ENCODE measurements at regions not wholly inside any gene's neighbourhood (a gene's known extent, or its start where the extent isn't known, plus 50 kb on each side); places are given as distances from the start of the nearest gene placed in this dataset.
"Not testable (repeated sequence)": the region's sequence is repeated elsewhere in the genome, so short reads cannot be mapped to it uniquely, and the experiment has no call there.

GRCh38 chr3:27049792-27050191 is 319.4 kb downstream of the NEK10 start (continued):
- TF ChIP-seq IRF3 (IDR thresholded peaks at IDR 0.05; ENCODE audit: low read depth, low read length) (no peak), USF1 (IDR thresholded peaks at IDR 0.05; ENCODE audit: borderline replicate concordance, low read depth) (no peak), RCOR1 (IDR thresholded peaks at IDR 0.05; ENCODE audit: low read length) (no peak), GABPA (IDR thresholded peaks at IDR 0.05; ENCODE audit: low read depth) (no peak), GATA2 (CRISPR knock-in tag; IDR thresholded peaks at IDR 0.05) (no peak), FOSL2 (IDR thresholded peaks at IDR 0.05; ENCODE audit: borderline replicate concordance, low read depth) (no peak), CHD2 (IDR thresholded peaks at IDR 0.05; ENCODE audit: low read length, partially characterized antibody) (no peak)
- TF ChIP-seq, protein P1, sequence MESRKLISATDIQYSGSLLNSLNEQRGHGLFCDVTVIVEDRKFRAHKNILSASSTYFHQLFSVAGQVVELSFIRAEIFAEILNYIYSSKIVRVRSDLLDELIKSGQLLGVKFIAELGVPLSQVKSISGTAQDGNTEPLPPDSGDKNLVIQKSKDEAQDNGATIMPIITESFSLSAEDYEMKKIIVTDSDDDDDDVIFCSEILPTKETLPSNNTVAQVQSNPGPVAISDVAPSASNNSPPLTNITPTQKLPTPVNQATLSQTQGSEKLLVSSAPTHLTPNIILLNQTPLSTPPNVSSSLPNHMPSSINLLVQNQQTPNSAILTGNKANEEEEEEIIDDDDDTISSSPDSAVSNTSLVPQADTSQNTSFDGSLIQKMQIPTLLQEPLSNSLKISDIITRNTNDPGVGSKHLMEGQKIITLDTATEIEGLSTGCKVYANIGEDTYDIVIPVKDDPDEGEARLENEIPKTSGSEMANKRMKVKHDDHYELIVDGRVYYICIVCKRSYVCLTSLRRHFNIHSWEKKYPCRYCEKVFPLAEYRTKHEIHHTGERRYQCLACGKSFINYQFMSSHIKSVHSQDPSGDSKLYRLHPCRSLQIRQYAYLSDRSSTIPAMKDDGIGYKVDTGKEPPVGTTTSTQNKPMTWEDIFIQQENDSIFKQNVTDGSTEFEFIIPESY (IDR thresholded peaks at IDR 0.05; ENCODE audit: borderline replicate concordance, low read depth): no peak

- H3K4me2 ChIP-seq; H3K4me3 ChIP-seq (ENCODE audit: low read depth in 2 of 2, low read length in 1 of 2); H3K27me3 ChIP-seq (ENCODE audit: insufficient read depth); H2AFZ ChIP-seq (ENCODE audit: low read depth); POLR2A ChIA-PET; H3K36me3 ChIP-seq (replicated peaks in 1 of 2; ENCODE audit: control insufficient read depth in 1 of 2, insufficient read depth in 2 of 2, low read length in 1 of 2); H3K4me1 ChIP-seq (ENCODE audit: control insufficient read depth in 1 of 2, insufficient read depth in 2 of 2, low read depth in 1 of 2, low read length in 1 of 2); H3F3A ChIP-seq (replicated peaks; ENCODE audit: insufficient read depth); CTCF ChIA-PET; H3K9me3 ChIP-seq; DNase-seq; H3K9ac ChIP-seq; H3K79me2 ChIP-seq (ENCODE audit: insufficient read depth); H4K20me1 ChIP-seq (ENCODE audit: insufficient read depth); H3K9me2 ChIP-seq; H3K27ac ChIP-seq (ENCODE audit: low read depth in 2 of 2, low read length in 1 of 2): not testable (repeated sequence)
- WGBS (ENCODE audit: low lambda C conversion rate): 28% methylated on average over 3 of the region's 3 CpGs
These were observed 317.7 kb downstream of the NEK10 start for GRCh38 chr3:27051527-27051926.

GRCh38 chr3:27056326-27056725 is 312.9 kb downstream of the NEK10 start:
- Histone ChIP-seq H3K4me1 (ENCODE audit: control insufficient read depth in 1 of 2, insufficient read depth in 2 of 2, low read depth in 1 of 2, low read length in 1 of 2) (no peaks in the 10 kb centered on the region), H3K9me3 (peaks cover 4% of the 10 kb centered on the region; the same call in 1 of the 2 replicates), H3K9ac (no peak overlapping the region), H3F3A (replicated peaks; ENCODE audit: insufficient read depth) (no peaks in the 10 kb centered on the region), H3K27ac (ENCODE audit: low read depth in 2 of 2, low read length in 1 of 2) (no peak overlapping the region), H3K4me3 (ENCODE audit: low read depth in 2 of 2, low read length in 1 of 2) (no peak overlapping the region), H3K4me2 (no peak overlapping the region), H3K36me3 (replicated peaks in 1 of 2; ENCODE audit: control insufficient read depth in 1 of 2, insufficient read depth in 2 of 2, low read length in 1 of 2) (no peaks in the 10 kb centered on the region), H3K9me2 (no peaks in the 10 kb centered on the region), H4K20me1 (ENCODE audit: insufficient read depth) (no peaks in the 10 kb centered on the region), H3K27me3 (ENCODE audit: insufficient read depth) (no peaks in the 10 kb centered on the region), H2AFZ (ENCODE audit: low read depth) (no peak overlapping the region), H3K79me2 (ENCODE audit: insufficient read depth) (no peaks in the 10 kb centered on the region)
- TF ChIP-seq CHD2 (IDR thresholded peaks at IDR 0.05; ENCODE audit: low read length, partially characterized antibody): no peak
- no peak for TF ChIP-seq EZH2phosphoT487 (IDR thresholded peaks at IDR 0.05; ENCODE audit: borderline replicate concordance, low read depth)
- TF ChIP-seq USF1 (IDR thresholded peaks at IDR 0.05; ENCODE audit: borderline replicate concordance, low read depth): no peak
- TF ChIP-seq POLR2AphosphoS5 (IDR thresholded peaks at IDR 0.05; ENCODE audit: low read depth, low read length): no peak
- TF ChIP-seq, protein P1 (IDR thresholded peaks at IDR 0.05; ENCODE audit: borderline replicate concordance, low read depth): no peak
- no peak for TF ChIP-seq SMC3 (IDR thresholded peaks at IDR 0.05; ENCODE audit: low read depth, low read length)
- no peak for TF ChIP-seq YY1 (IDR thresholded peaks at IDR 0.05; ENCODE audit: low read depth)
- no peak for TF ChIP-seq EP300 (IDR thresholded peaks at IDR 0.05; ENCODE audit: borderline replicate concordance in 1 of 2, low read depth in 1 of 2, low read length in 1 of 2)
- TF ChIP-seq TAF1 (IDR thresholded peaks at IDR 0.05; ENCODE audit: borderline replicate concordance, low read depth, low read length): no peak
- no peak for TF ChIP-seq USF2 (IDR thresholded peaks at IDR 0.05; ENCODE audit: borderline replicate concordance, low read depth, low read length)
- TF ChIP-seq NRF1 (IDR thresholded peaks at IDR 0.05; ENCODE audit: low read depth, low read length): no peak
- TF ChIP-seq RAD21 (IDR thresholded peaks at IDR 0.05; ENCODE audit: low read length): no peak
- TF ChIP-seq MEF2A (IDR thresholded peaks at IDR 0.05; ENCODE audit: borderline replicate concordance, low read depth): no peak
- no peak for TF ChIP-seq GABPA (IDR thresholded peaks at IDR 0.05; ENCODE audit: low read depth)
- DNase-seq: no peak
- CTCF ChIA-PET: no interaction called here
- 14% methylated on average over 2 of the region's 2 CpGs for WGBS (ENCODE audit: low lambda C conversion rate)
- POLR2A ChIA-PET: no interaction called here

Data from SK-N-SH (cell line).